ENCODE measurements at regions not wholly inside any gene's neighbourhood (a gene's known extent, or its start where the extent isn't known, plus 50 kb on each side); places are given as distances from the start of the nearest gene placed in this dataset.
A peak's percentile ranks its signal among the peaks of the same experiment; 100 is the strongest.

GRCh38 chr10:80702143-80702542, 164.4 kb downstream of the SH2D4B start:
- Histone ChIP-seq H3K4me2 (ENCODE audit: low read length) (no peak overlapping the region), H2AFZ (peak overlapping the region; percentile 59), H3K4me1 (peaks cover 26% of the 10 kb centered on the region), H3K79me2 (no peaks in the 10 kb centered on the region), H3K36me3 (ENCODE audit: control insufficient read depth, insufficient read depth, low read length) (no peaks in the 10 kb centered on the region), H3K9me3 (ENCODE audit: control insufficient read depth, low read length) (no peaks in the 10 kb centered on the region), H3K27me3 (ENCODE audit: control insufficient read depth, insufficient read depth, low read length) (no peaks in the 10 kb centered on the region), H3K27ac (peak overlapping the region; percentile 30), H3K9ac (no peak overlapping the region), H3K4me3 (ENCODE audit: low read depth, low read length) (no peak overlapping the region)
- TF ChIP-seq CTCF (IDR thresholded peaks at IDR 0.05) = no peak

GRCh38 chr10:80705899-80706298, 168.2 kb downstream of the SH2D4B start:
- Histone ChIP-seq H3K9ac (no peak overlapping the region), H3K4me3 (ENCODE audit: low read depth, low read length) (no peak overlapping the region), H3K27ac (no peak overlapping the region), H3K4me2 (ENCODE audit: low read length) (no peak overlapping the region), H3K9me3 (ENCODE audit: control insufficient read depth, low read length) (no peaks in the 10 kb centered on the region), H3K36me3 (ENCODE audit: control insufficient read depth, insufficient read depth, low read length) (no peaks in the 10 kb centered on the region), H2AFZ (no peak overlapping the region), H3K79me2 (peaks cover 4% of the 10 kb centered on the region), H3K27me3 (ENCODE audit: control insufficient read depth, insufficient read depth, low read length) (no peaks in the 10 kb centered on the region), H3K4me1 (peaks cover 25% of the 10 kb centered on the region)
- TF ChIP-seq CTCF (IDR thresholded peaks at IDR 0.05) = no peak

- Histone ChIP-seq H3K27me3 (ENCODE audit: control insufficient read depth, insufficient read depth, low read length) (no peaks in the 10 kb centered on the region), H3K4me2 (ENCODE audit: low read length) (no peak overlapping the region), H3K9ac (no peak overlapping the region), H3K27ac (no peak overlapping the region), H3K4me1 (peaks cover 8% of the 10 kb centered on the region), H3K9me3 (ENCODE audit: control insufficient read depth, low read length) (no peaks in the 10 kb centered on the region), H3K4me3 (ENCODE audit: low read depth, low read length) (no peak overlapping the region), H3K36me3 (ENCODE audit: control insufficient read depth, insufficient read depth, low read length) (no peaks in the 10 kb centered on the region), H2AFZ (no peak overlapping the region), H3K79me2 (peaks cover 7% of the 10 kb centered on the region)
- TF ChIP-seq CTCF (IDR thresholded peaks at IDR 0.05) = no peak
Observed at GRCh38 chr10:80708185-80708584, 170.5 kb downstream of the SH2D4B start.

GRCh38 chr10:80708808-80709207, 171.1 kb downstream of the SH2D4B start:
- H3K4me1 ChIP-seq = peaks cover 7% of the 10 kb centered on the region
- H3K27me3 ChIP-seq (ENCODE audit: control insufficient read depth, insufficient read depth, low read length) = no peaks in the 10 kb centered on the region
- no peaks in the 10 kb centered on the region for H3K36me3 ChIP-seq (ENCODE audit: control insufficient read depth, insufficient read depth, low read length)
- no peak overlapping the region for H3K4me3 ChIP-seq (ENCODE audit: low read depth, low read length)
- H3K27ac ChIP-seq = no peak overlapping the region
- TF ChIP-seq CTCF (IDR thresholded peaks at IDR 0.05) = no peak
- peaks cover 7% of the 10 kb centered on the region for H3K79me2 ChIP-seq
- H2AFZ ChIP-seq = no peak overlapping the region
- H3K4me2 ChIP-seq (ENCODE audit: low read length) = no peak overlapping the region
- no peak overlapping the region for H3K9ac ChIP-seq
- no peaks in the 10 kb centered on the region for H3K9me3 ChIP-seq (ENCODE audit: control insufficient read depth, low read length)

GRCh38 chr10:80709866-80710265, 172.2 kb downstream of the SH2D4B start:
- Histone ChIP-seq H3K27me3 (ENCODE audit: control insufficient read depth, insufficient read depth, low read length) (no peaks in the 10 kb centered on the region), H3K27ac (no peak overlapping the region), H3K4me1 (peaks cover 7% of the 10 kb centered on the region), H3K4me3 (ENCODE audit: low read depth, low read length) (no peak overlapping the region), H3K9ac (no peak overlapping the region), H3K79me2 (peaks cover 7% of the 10 kb centered on the region), H2AFZ (no peak overlapping the region), H3K36me3 (ENCODE audit: control insufficient read depth, insufficient read depth, low read length) (no peaks in the 10 kb centered on the region), H3K9me3 (ENCODE audit: control insufficient read depth, low read length) (no peaks in the 10 kb centered on the region), H3K4me2 (ENCODE audit: low read length) (no peak overlapping the region)
- no peak for TF ChIP-seq CTCF (IDR thresholded peaks at IDR 0.05)
